Lower lobe of right lung (tissue), 2 donors: ENCODE measurements at regions not wholly inside any gene's neighbourhood (a gene's known extent, or its start where the extent isn't known, plus 50 kb on each side); places are given as distances from the start of the nearest gene placed in this dataset.

ENCODE experiments used
- ATAC-seq, 2 donors: fragments of 200-7000 bp; cut with Tn5 transposase; one replicate each; pipeline ENCODE4 v1.9.1; 2020 to 2022; ENCODE audit warnings: mild to moderate bottlenecking in 2 of 2, moderate library complexity in 2 of 2
- DNase-seq: peaks from one replicate; pipeline ENCODE4 v3.0.0-alpha.2; 2020
- H3K27ac ChIP-seq: fragments of 200-600 bp; one replicate; pipeline ENCODE4 v1.8.0; 2022
- H3K27me3 ChIP-seq: fragments of 200-600 bp; one replicate; pipeline ENCODE4 v1.8.0; 2022; ENCODE audit warnings: low read depth
- H3K36me3 ChIP-seq: fragments of 200-600 bp; one replicate; pipeline ENCODE4 v1.8.0; 2022; ENCODE audit warnings: mild to moderate bottlenecking
- H3K4me1 ChIP-seq: fragments of 200-600 bp; one replicate; pipeline ENCODE4 v1.8.0; 2022
- H3K4me3 ChIP-seq: fragments of 200-600 bp; one replicate; pipeline ENCODE4 v1.8.0; 2022; ENCODE audit warnings: mild to moderate bottlenecking
- H3K9me3 ChIP-seq: fragments of 200-600 bp; one replicate; pipeline ENCODE4 v1.8.0; 2022
- intact Hi-C: fragments of 100-400 bp; cut with DNase I; formaldehyde crosslinking; loops from one replicate; pipeline ENCODE4 v1.11.0; 2022
- TF ChIP-seq, protein P1 (sequence below): fragments of 200-600 bp; IDR thresholded peaks from one replicate; pipeline ENCODE4 v1.8.0; 2022; ENCODE audit warnings: antibody characterized with exemption, mild to moderate bottlenecking
- donor health status: DM: no; HTN: yes; CAD: no; lungs with severe emphysema.

DNA sequence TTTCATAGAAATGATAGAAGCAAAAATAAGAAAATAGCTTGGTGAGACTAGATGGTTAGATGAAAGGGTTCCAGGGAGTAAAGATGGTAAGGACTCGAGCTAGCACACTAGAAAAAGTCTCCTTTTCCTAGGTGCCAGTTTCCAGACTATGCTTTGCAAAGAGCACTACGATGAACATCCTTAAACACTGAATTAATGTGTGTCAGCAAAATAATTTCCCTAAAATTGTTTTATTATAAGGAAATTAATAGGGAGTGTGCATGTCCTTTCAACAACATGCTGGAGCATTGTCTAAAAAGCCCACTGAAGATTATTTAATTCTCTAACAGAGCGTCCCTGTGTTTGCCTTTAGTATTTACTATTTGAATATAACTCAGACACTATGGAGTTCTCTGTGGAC, 107.4 kb upstream of the NDUFV2 start:
- Histone ChIP-seq H3K4me1 (peaks cover 5% of the 10 kb centered on the region), H3K4me3 (no peak overlapping the region), H3K27me3 (no peaks in the 10 kb centered on the region), H3K9me3 (no peaks in the 10 kb centered on the region), H3K27ac (no peak overlapping the region), H3K36me3 (no peaks in the 10 kb centered on the region)
- DNase-seq: no peak
- intact Hi-C loops: no loop called here
- TF ChIP-seq, protein P1, sequence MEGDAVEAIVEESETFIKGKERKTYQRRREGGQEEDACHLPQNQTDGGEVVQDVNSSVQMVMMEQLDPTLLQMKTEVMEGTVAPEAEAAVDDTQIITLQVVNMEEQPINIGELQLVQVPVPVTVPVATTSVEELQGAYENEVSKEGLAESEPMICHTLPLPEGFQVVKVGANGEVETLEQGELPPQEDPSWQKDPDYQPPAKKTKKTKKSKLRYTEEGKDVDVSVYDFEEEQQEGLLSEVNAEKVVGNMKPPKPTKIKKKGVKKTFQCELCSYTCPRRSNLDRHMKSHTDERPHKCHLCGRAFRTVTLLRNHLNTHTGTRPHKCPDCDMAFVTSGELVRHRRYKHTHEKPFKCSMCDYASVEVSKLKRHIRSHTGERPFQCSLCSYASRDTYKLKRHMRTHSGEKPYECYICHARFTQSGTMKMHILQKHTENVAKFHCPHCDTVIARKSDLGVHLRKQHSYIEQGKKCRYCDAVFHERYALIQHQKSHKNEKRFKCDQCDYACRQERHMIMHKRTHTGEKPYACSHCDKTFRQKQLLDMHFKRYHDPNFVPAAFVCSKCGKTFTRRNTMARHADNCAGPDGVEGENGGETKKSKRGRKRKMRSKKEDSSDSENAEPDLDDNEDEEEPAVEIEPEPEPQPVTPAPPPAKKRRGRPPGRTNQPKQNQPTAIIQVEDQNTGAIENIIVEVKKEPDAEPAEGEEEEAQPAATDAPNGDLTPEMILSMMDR: no peak
- no peak for ATAC-seq

DNA sequence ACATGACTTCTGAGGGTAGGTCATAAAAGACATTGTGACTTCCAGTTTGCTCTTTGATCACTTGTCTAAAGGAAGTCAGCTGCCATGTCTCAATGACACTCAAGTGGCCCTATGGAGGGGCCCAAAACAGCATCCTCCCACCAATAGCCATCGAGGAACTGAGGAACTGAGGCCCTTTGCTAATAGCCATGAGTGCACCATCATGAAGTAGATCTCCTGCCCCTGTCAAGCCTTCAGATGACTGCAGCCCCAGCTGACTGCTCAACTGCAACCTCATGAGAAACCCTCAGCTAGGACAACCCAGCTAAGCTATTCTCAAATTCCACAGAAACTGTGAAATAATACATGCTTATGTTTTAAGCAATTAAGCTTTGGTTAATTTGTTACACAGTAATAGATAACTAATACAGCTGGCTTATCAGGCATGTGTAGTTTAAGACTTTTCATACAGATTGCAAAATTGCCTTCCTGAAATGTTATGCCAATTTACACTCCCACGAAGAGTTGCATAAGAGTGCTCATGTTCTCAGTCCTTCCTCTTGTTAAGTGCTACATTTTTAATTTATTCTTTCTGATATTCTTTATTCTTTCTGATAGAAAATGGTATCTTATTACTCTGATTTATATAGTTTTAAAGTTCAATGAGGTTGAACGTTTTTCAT, 105.6 kb upstream of the NDUFV2 start:
- H3K4me1 ChIP-seq: peaks cover 5% of the 10 kb centered on the region
- no peak overlapping the region for H3K4me3 ChIP-seq
- TF ChIP-seq, protein P1: no peak
- H3K9me3 ChIP-seq: no peaks in the 10 kb centered on the region
- H3K27ac ChIP-seq: no peak overlapping the region
- no peaks in the 10 kb centered on the region for H3K27me3 ChIP-seq
- peak; percentile 65 to 70 for ATAC-seq
- intact Hi-C loops: no loop called here
- DNase-seq: no peak
- H3K36me3 ChIP-seq: no peaks in the 10 kb centered on the region

DNA sequence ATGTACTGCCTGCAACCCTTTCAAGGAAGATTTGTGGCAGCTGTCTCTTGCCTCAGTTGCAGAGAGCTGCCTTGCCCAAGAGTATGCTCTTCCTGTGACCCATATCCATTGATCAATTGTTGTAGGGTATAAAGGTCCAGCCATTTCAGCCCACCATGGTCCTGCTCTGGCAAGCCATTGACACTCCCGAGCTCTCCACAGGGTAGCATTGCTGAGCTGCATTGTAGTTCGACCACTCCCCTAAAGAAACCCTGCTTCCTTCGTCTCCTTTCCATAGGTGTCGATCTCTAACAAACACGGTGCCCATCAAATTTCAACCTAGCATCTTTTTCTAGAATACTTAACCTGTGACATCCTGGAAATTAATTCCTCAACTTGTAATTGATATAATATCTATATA, 104.9 kb upstream of the NDUFV2 start:
- Histone ChIP-seq H3K36me3 (no peaks in the 10 kb centered on the region), H3K27me3 (no peaks in the 10 kb centered on the region), H3K27ac (no peak overlapping the region), H3K4me1 (peaks cover 5% of the 10 kb centered on the region), H3K9me3 (no peaks in the 10 kb centered on the region), H3K4me3 (no peak overlapping the region)
- TF ChIP-seq, protein P1: no peak
- ATAC-seq: peak in 1 of 2 donors; percentile 20
- intact Hi-C loops: no loop called here
- no peak for DNase-seq

DNA sequence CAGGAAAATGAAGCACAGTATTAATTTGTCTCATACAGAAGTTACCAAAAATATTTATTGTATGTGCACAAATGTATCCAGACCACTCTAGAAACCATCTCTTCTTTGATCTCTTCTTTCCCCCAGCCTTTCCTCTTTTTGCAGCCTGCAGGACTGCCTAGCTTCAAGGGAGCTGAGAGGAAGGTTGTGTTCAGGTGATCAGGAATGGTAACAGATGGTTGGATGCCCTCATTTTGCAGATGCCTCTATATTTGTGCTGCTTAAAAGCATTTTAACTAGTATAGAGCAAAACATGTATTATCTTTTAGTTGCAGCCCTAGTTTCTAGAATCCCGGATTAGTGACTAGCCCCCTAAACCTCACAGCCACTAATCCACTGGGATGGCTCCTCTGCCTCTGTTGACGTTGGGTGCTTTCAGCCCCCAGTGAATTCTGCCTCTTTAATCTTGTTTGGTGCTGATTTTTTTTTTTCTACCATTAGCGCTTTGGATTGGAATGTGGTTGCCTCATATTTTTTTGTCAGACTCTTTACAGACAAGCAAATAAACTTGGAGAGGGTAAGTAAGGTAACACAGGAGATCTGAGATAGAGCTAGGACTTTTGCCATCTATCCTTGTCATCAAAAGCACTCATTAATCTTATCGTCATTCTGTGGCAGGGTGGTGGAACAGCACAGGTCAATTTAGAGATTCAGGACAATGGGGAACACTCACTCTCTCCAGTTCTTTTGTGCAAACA, 103.8 kb upstream of the NDUFV2 start:
- intact Hi-C loops: no loop called here
- H3K9me3 ChIP-seq: no peaks in the 10 kb centered on the region
- H3K4me3 ChIP-seq: no peak overlapping the region
- DNase-seq (no peak), ATAC-seq (peak; percentile 74 to 88)
- H3K27ac ChIP-seq: no peak overlapping the region
- peaks cover 5% of the 10 kb centered on the region for H3K4me1 ChIP-seq
- H3K36me3 ChIP-seq: no peaks in the 10 kb centered on the region
- TF ChIP-seq, protein P1: no peak
- H3K27me3 ChIP-seq: no peaks in the 10 kb centered on the region

DNA sequence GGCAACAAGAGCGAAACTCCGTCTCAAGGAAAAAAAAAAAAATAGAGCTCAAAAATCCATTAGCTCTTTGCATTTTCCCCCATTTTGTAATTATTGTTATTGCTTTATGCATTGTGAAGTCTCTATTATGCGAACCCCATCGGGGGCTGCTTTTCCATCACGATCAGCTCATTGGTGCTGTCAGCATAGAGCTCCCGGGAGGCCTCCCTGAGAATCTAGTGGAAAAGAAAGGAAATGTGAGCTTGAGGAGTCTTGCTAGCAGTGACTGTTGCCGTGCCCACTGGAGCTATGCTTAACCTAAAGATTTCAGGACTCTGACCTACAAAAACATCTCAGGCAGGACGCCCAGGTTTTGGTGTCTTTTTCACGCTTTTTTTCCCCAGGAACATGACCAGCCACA, 102.6 kb upstream of the NDUFV2 start:
- no peaks in the 10 kb centered on the region for H3K9me3 ChIP-seq
- no peak for ATAC-seq
- H3K27me3 ChIP-seq: no peaks in the 10 kb centered on the region
- H3K4me3 ChIP-seq: no peak overlapping the region
- intact Hi-C loops: no loop called here
- TF ChIP-seq, protein P1: no peak
- peaks cover 5% of the 10 kb centered on the region for H3K4me1 ChIP-seq
- no peak for DNase-seq
- H3K27ac ChIP-seq: no peak overlapping the region
- H3K36me3 ChIP-seq: no peaks in the 10 kb centered on the region
